GM12878 (cell line): ENCODE measurements at regions not wholly inside any gene's neighbourhood (a gene's known extent, or its start where the extent isn't known, plus 50 kb on each side); places are given as distances from the start of the nearest gene placed in this dataset.

ENCODE experiments used
- BHLHE40 ChIP-seq, 2 experiments: fragments of 450-650 bp in 1 of 2; IDR thresholded peaks; 2 replicates each; pipeline ENCODE4 v1.6.1; 2011 to 2017; ENCODE audit warnings: low read depth in 2 of 2, borderline replicate concordance in 1 of 2, improper control_type of control experiment in 1 of 2, low read length in 1 of 2, mild to moderate bottlenecking in 1 of 2
- CREB1 ChIP-seq: IDR thresholded peaks from 2 replicates; pipeline ENCODE4 v1.6.1; 2012; ENCODE audit warnings: low read depth, mild to moderate bottlenecking, inconsistent platforms
- JUNB ChIP-seq: IDR thresholded peaks from 2 replicates; pipeline ENCODE4 v1.6.1; 2016; ENCODE audit warnings: antibody characterized with exemption, mild to moderate bottlenecking
- JUND ChIP-seq: IDR thresholded peaks from 2 replicates; pipeline ENCODE4 v1.6.1; 2012; ENCODE audit warnings: low read depth, mild to moderate bottlenecking, low read length, improper control_type of control experiment, moderate library complexity
- MAX ChIP-seq: IDR thresholded peaks from 2 replicates; pipeline ENCODE4 v1.6.1; 2012; ENCODE audit warnings: low read depth, low read length, improper control_type of control experiment
- NFIC ChIP-seq: IDR thresholded peaks from 2 replicates; pipeline ENCODE4 v1.6.1; 2012; ENCODE audit warnings: low read depth, mild to moderate bottlenecking, inconsistent platforms, low read length, moderate library complexity
- NFXL1 ChIP-seq: fragments of 450-650 bp; IDR thresholded peaks from 2 replicates; pipeline ENCODE4 v1.6.1; 2017; ENCODE audit warnings: antibody characterized with exemption, mild to moderate bottlenecking, borderline replicate concordance
- NR2C1 ChIP-seq: fragments of 450-650 bp; IDR thresholded peaks from 2 replicates; pipeline ENCODE4 v1.6.1; 2017; ENCODE audit warnings: antibody characterized with exemption, mild to moderate bottlenecking, moderate library complexity
- PKNOX1 ChIP-seq: fragments of 450-650 bp; IDR thresholded peaks from 2 replicates; pipeline ENCODE4 v1.6.1; 2016; ENCODE audit warnings: mild to moderate bottlenecking
- SMC3 ChIP-seq: IDR thresholded peaks from 2 replicates; pipeline ENCODE4 v1.6.1; 2011; ENCODE audit warnings: low read length, improper control_type of control experiment, borderline replicate concordance
- SP1 ChIP-seq: IDR thresholded peaks from one replicate; pipeline ENCODE4 v1.6.1; 2011; ENCODE audit warnings: low read depth, low read length
- TBL1XR1 ChIP-seq: IDR thresholded peaks from 2 replicates; pipeline ENCODE4 v1.6.1; 2012; ENCODE audit warnings: low read depth, low read length, improper control_type of control experiment
- TCF3 ChIP-seq: IDR thresholded peaks from 2 replicates; pipeline ENCODE4 v1.6.1; 2012; ENCODE audit warnings: low read depth, mild to moderate bottlenecking, low read length, borderline replicate concordance; ENCODE audit not compliant: insufficient read depth
- ZBTB40 ChIP-seq: fragments of 450-650 bp; IDR thresholded peaks from 2 replicates; pipeline ENCODE4 v1.6.1; 2016; ENCODE audit warnings: mild to moderate bottlenecking, moderate library complexity, borderline replicate concordance
- TF ChIP-seq, protein P1 (sequence below): IDR thresholded peaks from 2 replicates; pipeline ENCODE4 v1.6.1; 2012; ENCODE audit warnings: improper control_type of control experiment, low read depth, low read length; ENCODE audit not compliant: insufficient replicate concordance
- TF ChIP-seq, protein P2 (sequence below): fragments of 450-650 bp; IDR thresholded peaks from 2 replicates; pipeline ENCODE4 v1.6.1; 2018; ENCODE audit warnings: borderline replicate concordance, mild to moderate bottlenecking; ENCODE audit not compliant: partially characterized antibody
- TF ChIP-seq, protein P3 (sequence below): IDR thresholded peaks from 2 replicates; pipeline ENCODE4 v1.6.1; 2011; ENCODE audit warnings: low read depth, mild to moderate bottlenecking, low read length, moderate library complexity, borderline replicate concordance; ENCODE audit errors: extremely low read depth

GRCh38 chr2:62344472-62344871 lies 148.6 kb downstream of the B3GNT2 start (continued):
- TF ChIP-seq, protein P1, sequence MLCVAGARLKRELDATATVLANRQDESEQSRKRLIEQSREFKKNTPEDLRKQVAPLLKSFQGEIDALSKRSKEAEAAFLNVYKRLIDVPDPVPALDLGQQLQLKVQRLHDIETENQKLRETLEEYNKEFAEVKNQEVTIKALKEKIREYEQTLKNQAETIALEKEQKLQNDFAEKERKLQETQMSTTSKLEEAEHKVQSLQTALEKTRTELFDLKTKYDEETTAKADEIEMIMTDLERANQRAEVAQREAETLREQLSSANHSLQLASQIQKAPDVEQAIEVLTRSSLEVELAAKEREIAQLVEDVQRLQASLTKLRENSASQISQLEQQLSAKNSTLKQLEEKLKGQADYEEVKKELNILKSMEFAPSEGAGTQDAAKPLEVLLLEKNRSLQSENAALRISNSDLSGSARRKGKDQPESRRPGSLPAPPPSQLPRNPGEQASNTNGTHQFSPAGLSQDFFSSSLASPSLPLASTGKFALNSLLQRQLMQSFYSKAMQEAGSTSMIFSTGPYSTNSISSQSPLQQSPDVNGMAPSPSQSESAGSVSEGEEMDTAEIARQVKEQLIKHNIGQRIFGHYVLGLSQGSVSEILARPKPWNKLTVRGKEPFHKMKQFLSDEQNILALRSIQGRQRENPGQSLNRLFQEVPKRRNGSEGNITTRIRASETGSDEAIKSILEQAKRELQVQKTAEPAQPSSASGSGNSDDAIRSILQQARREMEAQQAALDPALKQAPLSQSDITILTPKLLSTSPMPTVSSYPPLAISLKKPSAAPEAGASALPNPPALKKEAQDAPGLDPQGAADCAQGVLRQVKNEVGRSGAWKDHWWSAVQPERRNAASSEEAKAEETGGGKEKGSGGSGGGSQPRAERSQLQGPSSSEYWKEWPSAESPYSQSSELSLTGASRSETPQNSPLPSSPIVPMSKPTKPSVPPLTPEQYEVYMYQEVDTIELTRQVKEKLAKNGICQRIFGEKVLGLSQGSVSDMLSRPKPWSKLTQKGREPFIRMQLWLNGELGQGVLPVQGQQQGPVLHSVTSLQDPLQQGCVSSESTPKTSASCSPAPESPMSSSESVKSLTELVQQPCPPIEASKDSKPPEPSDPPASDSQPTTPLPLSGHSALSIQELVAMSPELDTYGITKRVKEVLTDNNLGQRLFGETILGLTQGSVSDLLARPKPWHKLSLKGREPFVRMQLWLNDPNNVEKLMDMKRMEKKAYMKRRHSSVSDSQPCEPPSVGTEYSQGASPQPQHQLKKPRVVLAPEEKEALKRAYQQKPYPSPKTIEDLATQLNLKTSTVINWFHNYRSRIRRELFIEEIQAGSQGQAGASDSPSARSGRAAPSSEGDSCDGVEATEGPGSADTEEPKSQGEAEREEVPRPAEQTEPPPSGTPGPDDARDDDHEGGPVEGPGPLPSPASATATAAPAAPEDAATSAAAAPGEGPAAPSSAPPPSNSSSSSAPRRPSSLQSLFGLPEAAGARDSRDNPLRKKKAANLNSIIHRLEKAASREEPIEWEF: no peak
- TF ChIP-seq NR2C1: no peak
- no peak for TF ChIP-seq SP1
- TF ChIP-seq ZBTB40: no peak
- TF ChIP-seq NFIC: 0 out of 2 replicates have a peak, but pooled peaks have one; percentile 52
- TF ChIP-seq JUNB: peak; percentile 87
- peak; percentile 37; the same call in 1 of the 2 replicates for TF ChIP-seq PKNOX1
- TF ChIP-seq JUND: no peak
- peak; percentile 75 for TF ChIP-seq TCF3
- peak in 1 of 2 experiments; percentile 48; a peak in 1 of 4 replicates for TF ChIP-seq BHLHE40 (IDR thresholded peaks at IDR 0.05; ENCODE audit: borderline replicate concordance in 1 of 2, low read depth in 2 of 2, low read length in 1 of 2)
- TF ChIP-seq CREB1: peak; percentile 84
- TF ChIP-seq MAX: no peak
- TF ChIP-seq, protein P2, sequence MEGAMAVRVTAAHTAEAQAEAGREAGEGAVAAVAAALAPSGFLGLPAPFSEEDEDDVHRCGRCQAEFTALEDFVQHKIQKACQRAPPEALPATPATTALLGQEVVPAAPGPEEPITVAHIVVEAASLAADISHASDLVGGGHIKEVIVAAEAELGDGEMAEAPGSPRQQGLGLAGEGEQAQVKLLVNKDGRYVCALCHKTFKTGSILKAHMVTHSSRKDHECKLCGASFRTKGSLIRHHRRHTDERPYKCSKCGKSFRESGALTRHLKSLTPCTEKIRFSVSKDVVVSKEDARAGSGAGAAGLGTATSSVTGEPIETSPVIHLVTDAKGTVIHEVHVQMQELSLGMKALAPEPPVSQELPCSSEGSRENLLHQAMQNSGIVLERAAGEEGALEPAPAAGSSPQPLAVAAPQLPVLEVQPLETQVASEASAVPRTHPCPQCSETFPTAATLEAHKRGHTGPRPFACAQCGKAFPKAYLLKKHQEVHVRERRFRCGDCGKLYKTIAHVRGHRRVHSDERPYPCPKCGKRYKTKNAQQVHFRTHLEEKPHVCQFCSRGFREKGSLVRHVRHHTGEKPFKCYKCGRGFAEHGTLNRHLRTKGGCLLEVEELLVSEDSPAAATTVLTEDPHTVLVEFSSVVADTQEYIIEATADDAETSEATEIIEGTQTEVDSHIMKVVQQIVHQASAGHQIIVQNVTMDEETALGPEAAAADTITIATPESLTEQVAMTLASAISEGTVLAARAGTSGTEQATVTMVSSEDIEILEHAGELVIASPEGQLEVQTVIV: no peak
- no peak for TF ChIP-seq SMC3
- TF ChIP-seq, protein P3, sequence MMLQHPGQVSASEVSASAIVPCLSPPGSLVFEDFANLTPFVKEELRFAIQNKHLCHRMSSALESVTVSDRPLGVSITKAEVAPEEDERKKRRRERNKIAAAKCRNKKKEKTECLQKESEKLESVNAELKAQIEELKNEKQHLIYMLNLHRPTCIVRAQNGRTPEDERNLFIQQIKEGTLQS: no peak
- TF ChIP-seq TBL1XR1: no peak
- no peak for TF ChIP-seq NFXL1
